NB4 (cell line): ENCODE measurements at regions not wholly inside any gene's neighbourhood (a gene's known extent, or its start where the extent isn't known, plus 50 kb on each side); places are given as distances from the start of the nearest gene placed in this dataset.

ENCODE experiments used
- CTCF ChIP-seq: IDR thresholded peaks from one replicate; pipeline ENCODE4 v1.5.1; 2012; ENCODE audit warnings: low read depth, low read length
- MAX ChIP-seq: IDR thresholded peaks from 2 replicates; pipeline ENCODE4 v1.6.1; 2011; ENCODE audit warnings: low read depth, low read length
- POLR2A ChIP-seq: IDR thresholded peaks from 2 replicates; pipeline ENCODE4 v1.6.1; 2011; ENCODE audit warnings: mild to moderate bottlenecking; ENCODE audit not compliant: insufficient read length; ENCODE audit errors: extremely low read depth

- TF ChIP-seq MAX: no peak
- TF ChIP-seq CTCF: no peak
- no peak for TF ChIP-seq POLR2A
Measured at GRCh38 chr4:11729548-11729947, 300.9 kb upstream of the HS3ST1 start.
